H9 (cell line): ENCODE measurements at regions not wholly inside any gene's neighbourhood (a gene's known extent, or its start where the extent isn't known, plus 50 kb on each side); places are given as distances from the start of the nearest gene placed in this dataset.

Source experiments
- DNase-seq: peaks from one replicate; pipeline ENCODE4 v3.0.0-alpha.2; 2017
- H2AFZ ChIP-seq: one replicate; pipeline ENCODE4 v1.6.1; 2013; ENCODE audit warnings: mild to moderate bottlenecking, low read length, control low read depth, moderate library complexity
- H2AK5ac ChIP-seq: 2 replicates; pipeline ENCODE4 v1.6.1; 2013; ENCODE audit warnings: low read length, control low read depth, mixed read lengths; ENCODE audit not compliant: insufficient read length
- H2BK120ac ChIP-seq: one replicate; pipeline ENCODE4 v1.6.1; 2013; ENCODE audit warnings: low read depth, mild to moderate bottlenecking, low read length, control low read depth, inconsistent platforms; ENCODE audit not compliant: poor library complexity, severe bottlenecking
- H2BK12ac ChIP-seq: 2 replicates; pipeline ENCODE4 v1.6.1; 2013; ENCODE audit warnings: low read length, control low read depth, mixed read lengths, low read depth; ENCODE audit not compliant: insufficient read length
- H2BK15ac ChIP-seq: 2 replicates; pipeline ENCODE4 v1.6.1; 2013; ENCODE audit warnings: low read depth, low read length, control low read depth
- H2BK20ac ChIP-seq: one replicate; pipeline ENCODE4 v1.6.1; 2013; ENCODE audit warnings: low read depth, mild to moderate bottlenecking, low read length, control low read depth, inconsistent platforms; ENCODE audit not compliant: poor library complexity, severe bottlenecking
- H2BK5ac ChIP-seq: 2 replicates; pipeline ENCODE4 v1.6.1; 2013; ENCODE audit warnings: low read length, control low read depth, mixed read lengths; ENCODE audit not compliant: insufficient read length
- H3K14ac ChIP-seq: 2 replicates; pipeline ENCODE4 v1.6.1; 2013; ENCODE audit warnings: low read length, control low read depth; ENCODE audit not compliant: insufficient read depth
- H3K18ac ChIP-seq: 2 replicates; pipeline ENCODE4 v1.6.1; 2013; ENCODE audit warnings: low read depth, mild to moderate bottlenecking, mixed read lengths, low read length, control low read depth; ENCODE audit not compliant: insufficient read length
- H3K23ac ChIP-seq: 2 replicates; pipeline ENCODE4 v1.6.1; 2013; ENCODE audit warnings: low read length, control low read depth, mixed read lengths, low read depth; ENCODE audit not compliant: insufficient read length
- H3K23me2 ChIP-seq: 2 replicates; pipeline ENCODE4 v1.6.1; 2013; ENCODE audit warnings: low read depth, mild to moderate bottlenecking, mixed read lengths, low read length, control low read depth; ENCODE audit not compliant: insufficient read length, poor library complexity, severe bottlenecking
- H3K27ac ChIP-seq: 2 replicates; pipeline ENCODE4 v1.5.1; 2013; ENCODE audit warnings: low read length, control low read depth, mixed read lengths, low read depth; ENCODE audit not compliant: insufficient read length
- H3K27me3 ChIP-seq: 2 replicates; pipeline ENCODE4 v1.6.1; 2013; ENCODE audit warnings: low read length, control low read depth, inconsistent platforms; ENCODE audit not compliant: insufficient read depth
- H3K4ac ChIP-seq: 2 replicates; pipeline ENCODE4 v1.6.1; 2013; ENCODE audit warnings: low read depth, mild to moderate bottlenecking, control low read depth, inconsistent platforms, low read length, moderate library complexity
- H3K4me1 ChIP-seq: 2 replicates; pipeline ENCODE4 v1.6.1; 2013; ENCODE audit warnings: low read length, control low read depth, inconsistent platforms; ENCODE audit not compliant: insufficient read depth
- H3K4me2 ChIP-seq: 2 replicates; pipeline ENCODE4 v1.6.1; 2013; ENCODE audit warnings: low read length, control low read depth, mixed read lengths; ENCODE audit not compliant: insufficient read length, insufficient read depth
- H3K56ac ChIP-seq: 2 replicates; pipeline ENCODE4 v1.6.1; 2013; ENCODE audit warnings: low read depth, mild to moderate bottlenecking, mixed read lengths, low read length, control low read depth; ENCODE audit not compliant: insufficient read length
- H3K79me1 ChIP-seq: 2 replicates; pipeline ENCODE4 v1.6.1; 2013; ENCODE audit warnings: low read depth, mild to moderate bottlenecking, moderate library complexity, low read length, control low read depth, inconsistent platforms; ENCODE audit not compliant: insufficient read depth, poor library complexity, severe bottlenecking
- H3K79me2 ChIP-seq: 2 replicates; pipeline ENCODE4 v1.6.1; 2013; ENCODE audit warnings: low read length, control low read depth, inconsistent platforms; ENCODE audit not compliant: insufficient read depth
- H3K9ac ChIP-seq: 2 replicates; pipeline ENCODE4 v1.6.1; 2013; ENCODE audit warnings: low read length, control low read depth, mixed read lengths; ENCODE audit not compliant: insufficient read length; ENCODE audit errors: extremely low read depth
- H3K9me3 ChIP-seq: one replicate; pipeline ENCODE4 v1.6.1; 2013; ENCODE audit warnings: low read depth, low read length, inconsistent platforms; ENCODE audit not compliant: control insufficient read depth
- H3T11ph ChIP-seq: one replicate; pipeline ENCODE4 v1.6.1; 2013; ENCODE audit warnings: mild to moderate bottlenecking, low read length, control low read depth, inconsistent platforms
- H4K20me1 ChIP-seq: one replicate; pipeline ENCODE4 v1.6.1; 2013; ENCODE audit not compliant: control insufficient read depth, insufficient read length, insufficient read depth
- H4K5ac ChIP-seq: 2 replicates; pipeline ENCODE4 v1.6.1; 2013; ENCODE audit warnings: low read depth, mild to moderate bottlenecking, mixed read lengths, low read length, control low read depth; ENCODE audit not compliant: insufficient read length
- H4K8ac ChIP-seq: replicated peaks from 2 replicates; pipeline ENCODE4 v1.6.1; 2013; ENCODE audit warnings: low read length, control low read depth, mixed read lengths, low read depth; ENCODE audit not compliant: insufficient read length
- H4K91ac ChIP-seq: 2 replicates; pipeline ENCODE4 v1.6.1; 2013; ENCODE audit warnings: low read depth, mild to moderate bottlenecking, moderate library complexity, mixed read lengths, low read length, control low read depth; ENCODE audit not compliant: insufficient read length
- H3K27ac Mint-ChIP-seq, 3 experiments: 2 replicates in 2 of 3; 3 replicates in 1 of 3; pipeline ENCODE4 v1.8.0; 2020 to 2021; ENCODE audit warnings: mixed read lengths in 3 of 3, mild to moderate bottlenecking in 1 of 3, moderate library complexity in 1 of 3
- H3K27me3 Mint-ChIP-seq: 2 replicates; pipeline ENCODE4 v1.8.0; 2021; ENCODE audit warnings: low read depth, mild to moderate bottlenecking, moderate library complexity, mixed read lengths
- H3K36me3 Mint-ChIP-seq, 3 experiments: 2 replicates in 2 of 3; 3 replicates in 1 of 3; pipeline ENCODE4 v1.8.0; 2020 to 2021; ENCODE audit warnings: low read depth in 3 of 3, mixed read lengths in 3 of 3; ENCODE audit not compliant: insufficient read depth in 1 of 3
- H3K4me1 Mint-ChIP-seq, 2 experiments: 2 replicates each; pipeline ENCODE4 v1.8.0; 2020; ENCODE audit warnings: mixed read lengths in 2 of 2
- H3K4me3 Mint-ChIP-seq, 2 experiments: 2 replicates in 1 of 2; 3 replicates in 1 of 2; pipeline ENCODE4 v1.8.0; 2020 to 2021; ENCODE audit warnings: mild to moderate bottlenecking in 2 of 2, mixed read lengths in 2 of 2, moderate library complexity in 1 of 2
- H3K9me3 Mint-ChIP-seq, 2 experiments: 2 replicates in 1 of 2; 3 replicates in 1 of 2; pipeline ENCODE4 v1.8.0; 2020; ENCODE audit warnings: mild to moderate bottlenecking in 2 of 2, mixed read lengths in 2 of 2, moderate library complexity in 1 of 2
- WGBS: extraction: QIAGEN DNeasy Blood & Tissue Kit; methylation state at CpG from one replicate; pipeline ENCODE4 v1.1.7; 2013; ENCODE audit warnings: missing lambda C conversion rate, low lambda C conversion rate, mixed read lengths; ENCODE audit not compliant: insufficient read length; ENCODE audit errors: extremely low coverage; 5-methylcytosine and 5-hydroxymethylcytosine counted together
- TF ChIP-seq, protein P1 (sequence below): fragments of 200-600 bp; sonication (generic); conservative IDR thresholded peaks from 3 replicates; pipeline ENCODE4 v1.8.0; 2021; ENCODE audit warnings: antibody characterized with exemption, mild to moderate bottlenecking

DNA sequence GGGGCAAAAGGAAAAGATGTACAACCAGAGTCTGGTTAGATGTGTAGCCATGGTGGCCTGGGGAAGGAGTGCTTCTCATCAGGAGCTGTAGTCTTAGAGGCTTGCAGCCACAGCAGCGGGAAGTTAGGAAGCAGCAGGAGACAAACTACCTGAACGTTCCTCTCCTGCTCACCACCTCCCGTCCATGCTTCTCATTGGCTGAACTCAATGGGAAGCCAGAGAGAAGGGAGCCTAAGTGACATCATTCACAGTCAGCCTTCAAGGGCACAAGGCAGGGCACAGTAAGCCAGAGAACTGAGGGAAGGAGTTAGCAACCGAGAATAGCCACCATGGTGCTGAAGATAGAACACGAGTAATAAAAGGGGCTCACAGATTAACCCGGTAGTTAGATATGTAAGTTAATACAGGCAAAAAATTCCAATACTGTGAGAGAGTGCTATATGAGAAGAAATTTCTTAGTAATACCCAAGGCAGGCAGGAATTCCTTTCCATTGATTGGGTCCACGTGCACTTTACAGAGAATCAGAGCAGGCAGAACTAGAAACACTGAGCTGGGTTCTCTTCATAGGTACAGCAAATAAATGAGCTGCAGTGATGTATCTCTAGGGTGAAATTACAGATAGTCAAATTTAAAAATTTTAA, 391.5 kb upstream of the DACH1 start:
- Histone ChIP-seq H2BK12ac (no peak overlapping the region), H4K8ac (no peak overlapping the region), H2BK5ac (no peak overlapping the region), H4K20me1 (no peaks in the 10 kb centered on the region), H2AK5ac (no peak overlapping the region), H4K91ac (no peak overlapping the region), H3K23ac (no peak overlapping the region), H2AFZ (no peak overlapping the region), H3K23me2 (no peaks in the 10 kb centered on the region), H3K9ac (no peak overlapping the region), H3K4me1 (no peaks in the 10 kb centered on the region), H3K14ac (no peak overlapping the region), H2BK120ac (no peak overlapping the region), H3K18ac (no peak overlapping the region), H3T11ph (no peak overlapping the region), H3K56ac (no peak overlapping the region), H3K79me1 (no peaks in the 10 kb centered on the region), H3K27ac (no peak overlapping the region), H4K5ac (no peak overlapping the region), H3K4me2 (no peak overlapping the region), H2BK20ac (no peak overlapping the region), H2BK15ac (no peak overlapping the region), H3K27me3 (no peaks in the 10 kb centered on the region), H3K79me2 (no peaks in the 10 kb centered on the region), H3K9me3 (no peaks in the 10 kb centered on the region), H3K4ac (no peak overlapping the region)
- Mint-ChIP-seq H3K27me3 (no peaks in the 10 kb centered on the region; the same call in 1 of the 2 replicates), H3K4me3 (no peak overlapping the region), H3K4me1 (peaks cover 10 to 11% of the 10 kb centered on the region in 2 experiments), H3K36me3 (no peaks in the 10 kb centered on the region), H3K27ac (no peak overlapping the region), H3K9me3 (no peaks in the 10 kb centered on the region)
- WGBS = no CpG with 5 or more reads among the region's 7 CpGs
- TF ChIP-seq, protein P1, sequence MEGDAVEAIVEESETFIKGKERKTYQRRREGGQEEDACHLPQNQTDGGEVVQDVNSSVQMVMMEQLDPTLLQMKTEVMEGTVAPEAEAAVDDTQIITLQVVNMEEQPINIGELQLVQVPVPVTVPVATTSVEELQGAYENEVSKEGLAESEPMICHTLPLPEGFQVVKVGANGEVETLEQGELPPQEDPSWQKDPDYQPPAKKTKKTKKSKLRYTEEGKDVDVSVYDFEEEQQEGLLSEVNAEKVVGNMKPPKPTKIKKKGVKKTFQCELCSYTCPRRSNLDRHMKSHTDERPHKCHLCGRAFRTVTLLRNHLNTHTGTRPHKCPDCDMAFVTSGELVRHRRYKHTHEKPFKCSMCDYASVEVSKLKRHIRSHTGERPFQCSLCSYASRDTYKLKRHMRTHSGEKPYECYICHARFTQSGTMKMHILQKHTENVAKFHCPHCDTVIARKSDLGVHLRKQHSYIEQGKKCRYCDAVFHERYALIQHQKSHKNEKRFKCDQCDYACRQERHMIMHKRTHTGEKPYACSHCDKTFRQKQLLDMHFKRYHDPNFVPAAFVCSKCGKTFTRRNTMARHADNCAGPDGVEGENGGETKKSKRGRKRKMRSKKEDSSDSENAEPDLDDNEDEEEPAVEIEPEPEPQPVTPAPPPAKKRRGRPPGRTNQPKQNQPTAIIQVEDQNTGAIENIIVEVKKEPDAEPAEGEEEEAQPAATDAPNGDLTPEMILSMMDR = no peak
- DNase-seq = peak; percentile 74
